ENCODE measurements at regions not wholly inside any gene's neighbourhood (a gene's known extent, or its start where the extent isn't known, plus 50 kb on each side); places are given as distances from the start of the nearest gene placed in this dataset.

DNA sequence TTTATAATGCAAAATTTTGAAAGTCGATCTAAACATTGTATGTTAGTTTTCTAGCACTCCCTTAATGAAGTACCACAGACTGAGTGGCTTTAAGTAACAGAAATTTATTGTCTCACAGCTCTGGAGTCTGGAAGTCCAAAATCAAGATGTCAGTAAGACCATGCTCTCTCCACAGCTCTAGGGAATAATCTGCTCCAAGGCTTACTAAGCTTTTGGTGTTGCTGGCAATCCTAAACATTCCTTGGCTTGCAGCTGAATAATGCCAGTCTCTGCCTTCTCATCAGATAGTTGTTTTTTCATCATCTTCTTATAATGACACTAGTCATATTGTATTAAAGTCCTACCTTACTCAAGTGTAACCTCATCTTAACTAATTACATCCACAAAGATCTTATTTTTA is 102.2 kb downstream of the RASSF9 start:
- DNase-seq (ENCODE audit: low read depth in 2 of 2) = peak in 1 of 2 donors; percentile 18
- Histone ChIP-seq H4K20me1 (ENCODE audit: control insufficient read depth, extremely low read depth, insufficient read depth, low read length) (no peaks in the 10 kb centered on the region), H3K79me2 (ENCODE audit: control insufficient read depth, insufficient read depth, low read length) (no peaks in the 10 kb centered on the region), H3K4me3 (replicated peaks in 1 of 4; ENCODE audit: control extremely low read depth in 1 of 4, insufficient read depth in 1 of 4, low read depth in 3 of 4, low read length in 4 of 4) (no peak overlapping the region), H3K27me3 (ENCODE audit: control insufficient read depth, insufficient read depth, low read length) (no peaks in the 10 kb centered on the region), H3K27ac (ENCODE audit: insufficient read depth, low read length) (no peak overlapping the region), H3K9me3 (ENCODE audit: control insufficient read depth, insufficient read depth, low read depth, low read length) (no peaks in the 10 kb centered on the region), H3K36me3 (ENCODE audit: control insufficient read depth, insufficient read depth, low read length) (no peaks in the 10 kb centered on the region), H3K4me2 (ENCODE audit: extremely low read depth, insufficient read depth, low read length) (no peak overlapping the region), H2AFZ (ENCODE audit: low read length) (no peak overlapping the region), H3K9ac (ENCODE audit: insufficient read depth, low read length) (no peak overlapping the region), H3K4me1 (ENCODE audit: control insufficient read depth, extremely low read depth, insufficient read depth, low read length) (no peaks in the 10 kb centered on the region)
- TF ChIP-seq, protein P1, sequence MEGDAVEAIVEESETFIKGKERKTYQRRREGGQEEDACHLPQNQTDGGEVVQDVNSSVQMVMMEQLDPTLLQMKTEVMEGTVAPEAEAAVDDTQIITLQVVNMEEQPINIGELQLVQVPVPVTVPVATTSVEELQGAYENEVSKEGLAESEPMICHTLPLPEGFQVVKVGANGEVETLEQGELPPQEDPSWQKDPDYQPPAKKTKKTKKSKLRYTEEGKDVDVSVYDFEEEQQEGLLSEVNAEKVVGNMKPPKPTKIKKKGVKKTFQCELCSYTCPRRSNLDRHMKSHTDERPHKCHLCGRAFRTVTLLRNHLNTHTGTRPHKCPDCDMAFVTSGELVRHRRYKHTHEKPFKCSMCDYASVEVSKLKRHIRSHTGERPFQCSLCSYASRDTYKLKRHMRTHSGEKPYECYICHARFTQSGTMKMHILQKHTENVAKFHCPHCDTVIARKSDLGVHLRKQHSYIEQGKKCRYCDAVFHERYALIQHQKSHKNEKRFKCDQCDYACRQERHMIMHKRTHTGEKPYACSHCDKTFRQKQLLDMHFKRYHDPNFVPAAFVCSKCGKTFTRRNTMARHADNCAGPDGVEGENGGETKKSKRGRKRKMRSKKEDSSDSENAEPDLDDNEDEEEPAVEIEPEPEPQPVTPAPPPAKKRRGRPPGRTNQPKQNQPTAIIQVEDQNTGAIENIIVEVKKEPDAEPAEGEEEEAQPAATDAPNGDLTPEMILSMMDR (conservative IDR thresholded peaks at IDR 0.05 in 1 of 2, IDR thresholded peaks at IDR 0.05 in 1 of 2; ENCODE audit: low read depth in 1 of 2, low read length in 2 of 2) = no peak
- no peak for TF ChIP-seq EZH2 (IDR thresholded peaks at IDR 0.05; ENCODE audit: low read length, missing control alignments)

DNA sequence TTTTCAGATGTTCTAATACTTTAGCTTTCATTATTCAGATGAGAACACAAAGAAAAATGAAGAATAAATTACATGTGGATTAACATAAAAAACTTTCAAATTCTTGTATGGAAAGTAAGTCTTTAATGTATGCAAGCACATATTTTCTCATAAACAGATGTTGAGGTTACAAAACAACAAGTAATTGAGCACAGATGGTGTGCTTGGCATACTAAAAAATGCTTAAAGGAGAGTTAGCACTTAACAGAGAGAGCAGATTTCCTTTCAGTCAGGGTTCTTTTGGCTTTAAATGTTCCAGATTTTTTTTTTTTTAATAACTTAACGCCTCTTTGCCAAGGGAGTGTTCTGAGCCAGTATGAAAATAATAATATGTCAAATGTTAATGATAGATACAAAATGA is 96.0 kb downstream of the RASSF9 start:
- no peak for TF ChIP-seq EZH2 (IDR thresholded peaks at IDR 0.05; ENCODE audit: low read length, missing control alignments)
- TF ChIP-seq, protein P1 (conservative IDR thresholded peaks at IDR 0.05 in 1 of 2, IDR thresholded peaks at IDR 0.05 in 1 of 2; ENCODE audit: low read depth in 1 of 2, low read length in 2 of 2) = no peak
- peak in 1 of 2 donors; percentile 6 for DNase-seq (ENCODE audit: low read depth in 2 of 2)
- H4K20me1 ChIP-seq (ENCODE audit: control insufficient read depth, extremely low read depth, insufficient read depth, low read length) = no peaks in the 10 kb centered on the region
- no peak overlapping the region for H3K4me3 ChIP-seq (replicated peaks in 1 of 4; ENCODE audit: control extremely low read depth in 1 of 4, insufficient read depth in 1 of 4, low read depth in 3 of 4, low read length in 4 of 4)
- H3K27ac ChIP-seq (ENCODE audit: insufficient read depth, low read length) = no peak overlapping the region
- H3K4me2 ChIP-seq (ENCODE audit: extremely low read depth, insufficient read depth, low read length) = no peak overlapping the region
- H3K9me3 ChIP-seq (ENCODE audit: control insufficient read depth, insufficient read depth, low read depth, low read length) = no peaks in the 10 kb centered on the region
- no peaks in the 10 kb centered on the region for H3K36me3 ChIP-seq (ENCODE audit: control insufficient read depth, insufficient read depth, low read length)
- no peaks in the 10 kb centered on the region for H3K27me3 ChIP-seq (ENCODE audit: control insufficient read depth, insufficient read depth, low read length)
- no peak overlapping the region for H2AFZ ChIP-seq (ENCODE audit: low read length)
- no peak overlapping the region for H3K9ac ChIP-seq (ENCODE audit: insufficient read depth, low read length)
- no peaks in the 10 kb centered on the region for H3K4me1 ChIP-seq (ENCODE audit: control insufficient read depth, extremely low read depth, insufficient read depth, low read length)
- no peaks in the 10 kb centered on the region for H3K79me2 ChIP-seq (ENCODE audit: control insufficient read depth, insufficient read depth, low read length)

DNA sequence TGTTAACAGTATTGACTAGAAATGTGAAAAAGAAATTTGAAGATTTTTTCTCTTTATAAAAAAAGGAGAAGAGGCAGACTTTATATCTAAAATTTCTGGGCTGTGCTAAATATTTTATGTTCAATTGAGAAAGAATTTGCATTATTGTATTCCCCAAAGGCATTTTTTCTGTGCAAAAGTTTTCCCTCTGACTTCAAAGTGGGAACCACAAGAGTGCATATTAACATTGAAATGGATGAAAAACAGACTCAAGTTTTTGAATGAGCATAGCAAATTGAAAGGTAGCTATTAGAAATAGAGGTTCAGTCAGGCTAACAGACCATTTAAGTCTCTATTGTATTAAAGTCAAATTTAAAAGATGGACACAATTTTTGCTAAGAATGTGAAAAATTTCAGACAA is 95.2 kb downstream of the RASSF9 start:
- no peaks in the 10 kb centered on the region for H4K20me1 ChIP-seq (ENCODE audit: control insufficient read depth, extremely low read depth, insufficient read depth, low read length)
- no peaks in the 10 kb centered on the region for H3K27me3 ChIP-seq (ENCODE audit: control insufficient read depth, insufficient read depth, low read length)
- no peak for DNase-seq (ENCODE audit: low read depth in 2 of 2)
- no peaks in the 10 kb centered on the region for H3K36me3 ChIP-seq (ENCODE audit: control insufficient read depth, insufficient read depth, low read length)
- no peak overlapping the region for H3K9ac ChIP-seq (ENCODE audit: insufficient read depth, low read length)
- H2AFZ ChIP-seq (ENCODE audit: low read length) = no peak overlapping the region
- H3K4me2 ChIP-seq (ENCODE audit: extremely low read depth, insufficient read depth, low read length) = no peak overlapping the region
- no peaks in the 10 kb centered on the region for H3K79me2 ChIP-seq (ENCODE audit: control insufficient read depth, insufficient read depth, low read length)
- H3K4me3 ChIP-seq (replicated peaks in 1 of 4; ENCODE audit: control extremely low read depth in 1 of 4, insufficient read depth in 1 of 4, low read depth in 3 of 4, low read length in 4 of 4) = no peak overlapping the region
- no peak overlapping the region for H3K27ac ChIP-seq (ENCODE audit: insufficient read depth, low read length)
- TF ChIP-seq, protein P1 (conservative IDR thresholded peaks at IDR 0.05 in 1 of 2, IDR thresholded peaks at IDR 0.05 in 1 of 2; ENCODE audit: low read depth in 1 of 2, low read length in 2 of 2) = no peak
- TF ChIP-seq EZH2 (IDR thresholded peaks at IDR 0.05; ENCODE audit: low read length, missing control alignments) = no peak
- H3K9me3 ChIP-seq (ENCODE audit: control insufficient read depth, insufficient read depth, low read depth, low read length) = no peaks in the 10 kb centered on the region
- H3K4me1 ChIP-seq (ENCODE audit: control insufficient read depth, extremely low read depth, insufficient read depth, low read length) = no peaks in the 10 kb centered on the region
